ENCODE measurements at regions not wholly inside any gene's neighbourhood (a gene's known extent, or its start where the extent isn't known, plus 50 kb on each side); places are given as distances from the start of the nearest gene placed in this dataset.
"Not testable (repeated sequence)": the region's sequence is repeated elsewhere in the genome, so short reads cannot be mapped to it uniquely, and the experiment has no call there.

- FAIRE-seq: peak; percentile 9
- no peak for TF ChIP-seq POLR2A (IDR thresholded peaks at IDR 0.05; ENCODE audit: low read depth, low read length)
- no peak for TF ChIP-seq TAF1 (IDR thresholded peaks at IDR 0.05; ENCODE audit: borderline replicate concordance, low read depth, low read length)
- no peak for TF ChIP-seq POLR2AphosphoS5 (IDR thresholded peaks at IDR 0.05; ENCODE audit: low read depth, low read length)
- DNase-seq (ENCODE audit: insufficient read length): no peak
Observed at GRCh38 chr6:137681445-137682009, 185.5 kb upstream of the TNFAIP3 start.

- not testable (repeated sequence) for DNase-seq (ENCODE audit: insufficient read length)
Observed at GRCh38 chr6:137682658-137683057, 184.4 kb upstream of the TNFAIP3 start.

DNA sequence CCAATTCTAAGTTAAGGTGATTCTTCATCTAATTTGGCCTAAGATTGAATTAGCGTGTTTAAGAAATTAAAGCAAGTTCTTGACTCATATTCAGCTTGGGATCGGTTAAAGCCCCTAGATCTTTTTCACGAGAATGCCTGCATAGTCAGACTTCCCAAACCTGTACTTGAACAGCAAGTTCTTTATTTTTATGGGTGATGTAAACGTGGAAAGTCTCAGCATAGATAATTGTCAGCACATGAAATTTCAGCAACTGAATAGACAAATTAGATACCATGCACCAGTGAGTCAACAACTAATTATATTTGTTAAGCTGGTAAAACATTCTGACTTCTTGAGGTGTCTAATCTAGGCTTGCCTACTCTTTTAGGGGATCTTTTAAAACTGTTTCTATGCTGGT, 183.1 kb upstream of the TNFAIP3 start:
- FAIRE-seq (peak; percentile 51), DNase-seq (ENCODE audit: insufficient read length) (no peak)
- TF ChIP-seq POLR2A (IDR thresholded peaks at IDR 0.05; ENCODE audit: low read depth, low read length): no peak
- no peak for TF ChIP-seq POLR2AphosphoS5 (IDR thresholded peaks at IDR 0.05; ENCODE audit: low read depth, low read length)
- no peak for TF ChIP-seq TAF1 (IDR thresholded peaks at IDR 0.05; ENCODE audit: borderline replicate concordance, low read depth, low read length)

More at GRCh38 chr6:137682658-137683057, 184.4 kb upstream of the TNFAIP3 start:
- not testable (repeated sequence) for FAIRE-seq

- DNase-seq (ENCODE audit: insufficient read length): no peak
- FAIRE-seq: no peak
- no peak for TF ChIP-seq TAF1 (IDR thresholded peaks at IDR 0.05; ENCODE audit: borderline replicate concordance, low read depth, low read length)
Observed at GRCh38 chr6:137685798-137686375, 181.2 kb upstream of the TNFAIP3 start.

- no peak for FAIRE-seq
- no peak for DNase-seq (ENCODE audit: insufficient read length)
- no peak for TF ChIP-seq TAF1 (IDR thresholded peaks at IDR 0.05; ENCODE audit: borderline replicate concordance, low read depth, low read length)
Observed at GRCh38 chr6:137687818-137688217, 179.2 kb upstream of the TNFAIP3 start.

DNA sequence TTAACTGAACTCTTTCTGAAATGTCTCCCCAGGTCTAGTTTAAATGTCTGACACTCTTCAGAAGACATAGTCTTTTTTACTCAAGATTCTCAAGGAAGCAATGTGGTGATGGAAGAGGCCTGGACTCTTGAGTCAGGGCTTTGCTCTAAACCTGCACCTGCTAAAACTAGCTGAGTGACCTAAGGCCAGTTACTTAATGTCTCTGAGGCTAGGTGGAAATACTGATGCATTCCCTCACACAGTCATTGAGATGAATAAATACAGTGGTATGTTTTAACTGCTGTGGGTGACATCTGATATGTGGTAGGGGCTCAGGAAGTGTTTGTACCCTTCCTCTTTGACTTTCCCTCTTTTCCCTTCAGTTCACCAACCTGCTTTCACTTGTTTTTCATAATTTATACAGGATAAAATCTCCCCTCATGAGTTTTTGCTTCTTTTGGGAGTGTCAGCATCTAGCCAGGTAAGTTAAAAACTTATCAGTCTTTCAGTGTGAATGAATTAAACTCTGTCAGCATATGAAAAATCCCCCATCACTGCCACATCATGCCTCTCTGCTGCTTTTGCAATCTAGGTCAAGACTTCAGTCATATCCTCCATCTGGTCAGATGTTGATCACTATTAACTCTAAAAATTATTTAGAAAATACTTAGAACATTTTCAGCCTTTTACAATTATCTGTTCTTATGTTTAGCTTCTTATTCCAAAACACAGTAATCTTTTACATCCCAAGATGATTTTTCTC, 178.7 kb upstream of the TNFAIP3 start:
- no peak for TF ChIP-seq POLR2AphosphoS5 (IDR thresholded peaks at IDR 0.05; ENCODE audit: low read depth, low read length)
- no peak for TF ChIP-seq TAF1 (IDR thresholded peaks at IDR 0.05; ENCODE audit: borderline replicate concordance, low read depth, low read length)
- no peak for TF ChIP-seq POLR2A (IDR thresholded peaks at IDR 0.05; ENCODE audit: low read depth, low read length)

GRCh38 chr6:137689377-137689776, 177.7 kb upstream of the TNFAIP3 start:
- FAIRE-seq (no peak), DNase-seq (ENCODE audit: insufficient read length) (no peak)
- no peak for TF ChIP-seq POLR2AphosphoS5 (IDR thresholded peaks at IDR 0.05; ENCODE audit: low read depth, low read length)
- TF ChIP-seq TAF1 (IDR thresholded peaks at IDR 0.05; ENCODE audit: borderline replicate concordance, low read depth, low read length): no peak
- TF ChIP-seq POLR2A (IDR thresholded peaks at IDR 0.05; ENCODE audit: low read depth, low read length): no peak

More for the DNA sequence above, 178.7 kb upstream of the TNFAIP3 start:
- no peak for FAIRE-seq
- no peak for DNase-seq (ENCODE audit: insufficient read length)

DNA sequence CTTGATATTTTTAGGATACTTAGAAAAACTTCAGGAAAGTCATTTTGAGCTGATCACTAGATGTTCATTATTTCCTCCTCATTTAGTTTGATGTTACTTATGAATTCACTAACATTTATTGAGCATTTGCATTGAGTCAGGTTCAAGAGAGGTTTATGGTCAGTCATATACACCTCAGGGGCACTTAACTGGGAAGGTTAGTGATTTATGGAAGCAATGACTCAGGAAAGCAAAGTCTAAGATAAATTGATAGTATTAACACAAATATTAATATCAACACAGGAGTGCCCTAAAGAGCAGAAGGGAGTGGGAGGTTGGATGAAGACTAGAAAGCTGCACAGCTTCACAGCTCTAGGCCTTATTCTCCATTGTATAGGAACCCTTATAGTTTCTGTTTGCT, 177.0 kb upstream of the TNFAIP3 start:
- no peak for FAIRE-seq
- TF ChIP-seq POLR2AphosphoS5 (IDR thresholded peaks at IDR 0.05; ENCODE audit: low read depth, low read length) (no peak), TAF1 (IDR thresholded peaks at IDR 0.05; ENCODE audit: borderline replicate concordance, low read depth, low read length) (no peak), POLR2A (IDR thresholded peaks at IDR 0.05; ENCODE audit: low read depth, low read length) (no peak)
- no peak for DNase-seq (ENCODE audit: insufficient read length)

DNA sequence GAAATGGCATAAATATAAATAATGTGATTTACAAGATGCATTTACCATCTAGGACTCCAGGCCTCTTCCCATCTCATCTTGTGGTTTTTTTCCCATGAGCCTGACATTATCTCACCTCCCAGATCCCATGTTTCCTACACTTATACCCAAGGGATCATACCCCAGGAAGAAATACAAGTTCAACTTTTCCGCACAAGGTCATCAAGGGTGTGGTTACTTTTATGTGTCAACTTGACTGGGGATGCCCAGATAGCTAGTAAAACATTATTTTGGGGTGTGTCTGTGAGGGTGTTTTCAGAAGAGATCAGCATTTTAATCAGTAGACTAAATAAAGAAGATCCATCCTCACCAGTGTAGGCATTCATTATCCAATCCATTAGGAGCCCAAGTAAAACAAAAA, 176.3 kb upstream of the TNFAIP3 start:
- TF ChIP-seq POLR2AphosphoS5 (IDR thresholded peaks at IDR 0.05; ENCODE audit: low read depth, low read length): no peak
- TF ChIP-seq POLR2A (IDR thresholded peaks at IDR 0.05; ENCODE audit: low read depth, low read length): no peak
- TF ChIP-seq TAF1 (IDR thresholded peaks at IDR 0.05; ENCODE audit: borderline replicate concordance, low read depth, low read length): no peak
- no peak for FAIRE-seq
- DNase-seq (ENCODE audit: insufficient read length): no peak

DNA sequence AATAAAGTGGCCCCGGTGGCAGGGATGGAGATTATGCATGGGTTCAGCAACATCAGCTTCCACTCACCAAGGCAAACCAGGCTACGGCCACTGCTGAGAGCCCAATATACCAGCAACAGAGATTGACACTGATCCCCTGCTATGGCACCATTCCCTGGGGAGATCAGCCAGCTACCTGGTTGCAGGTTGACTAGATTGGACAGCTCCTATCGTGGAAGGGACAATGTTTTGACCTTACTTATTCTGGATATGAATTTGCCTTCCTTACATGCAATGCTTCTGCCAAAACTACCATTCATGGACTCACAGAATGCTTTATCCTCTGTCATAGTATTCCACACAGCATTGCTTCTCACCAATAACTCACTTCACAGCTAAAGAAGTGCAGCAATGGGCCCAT, 174.8 kb upstream of the TNFAIP3 start:
- DNase-seq (ENCODE audit: insufficient read length) (no peak), FAIRE-seq (no peak)
- no peak for TF ChIP-seq POLR2A (IDR thresholded peaks at IDR 0.05; ENCODE audit: low read depth, low read length)
- TF ChIP-seq POLR2AphosphoS5 (IDR thresholded peaks at IDR 0.05; ENCODE audit: low read depth, low read length): no peak

- FAIRE-seq: no peak
- TF ChIP-seq POLR2A (IDR thresholded peaks at IDR 0.05; ENCODE audit: low read depth, low read length) (no peak), TAF1 (IDR thresholded peaks at IDR 0.05; ENCODE audit: borderline replicate concordance, low read depth, low read length) (no peak), POLR2AphosphoS5 (IDR thresholded peaks at IDR 0.05; ENCODE audit: low read depth, low read length) (no peak)
- no peak for DNase-seq (ENCODE audit: insufficient read length)
Observed at GRCh38 chr6:137692806-137693205, 174.3 kb upstream of the TNFAIP3 start.

GRCh38 chr6:137693711-137694110, 173.3 kb upstream of the TNFAIP3 start:
- FAIRE-seq (no peak), DNase-seq (ENCODE audit: insufficient read length) (no peak)
- TF ChIP-seq TAF1 (IDR thresholded peaks at IDR 0.05; ENCODE audit: borderline replicate concordance, low read depth, low read length) (no peak), POLR2AphosphoS5 (IDR thresholded peaks at IDR 0.05; ENCODE audit: low read depth, low read length) (no peak), POLR2A (IDR thresholded peaks at IDR 0.05; ENCODE audit: low read depth, low read length) (no peak)
